ENCODE measurements at regions not wholly inside any gene's neighbourhood (a gene's known extent, or its start where the extent isn't known, plus 50 kb on each side); places are given as distances from the start of the nearest gene placed in this dataset.
A peak's percentile ranks its signal among the peaks of the same experiment; 100 is the strongest.

GRCh38 chr16:51822471-51822870 is 671.4 kb upstream of the SALL1 start:
- Mint-ChIP-seq H3K27ac (ENCODE audit: unreplicated experiment) (no peak overlapping the region), H3K9me3 (ENCODE audit: unreplicated experiment) (no peaks in the 10 kb centered on the region), H3K27me3 (ENCODE audit: unreplicated experiment) (no peaks in the 10 kb centered on the region), H3K36me3 (ENCODE audit: unreplicated experiment) (no peaks in the 10 kb centered on the region), H3K4me3 (ENCODE audit: unreplicated experiment) (no peak overlapping the region), H3K4me1 (ENCODE audit: low read depth, unreplicated experiment) (peaks cover 3% of the 10 kb centered on the region)
- no peak for DNase-seq
- TF ChIP-seq CTCF (IDR thresholded peaks at IDR 0.05; ENCODE audit: partially characterized antibody, unreplicated experiment), result no peak

GRCh38 chr16:51821527-51821926 is 670.5 kb upstream of the SALL1 start:
- H3K27me3 Mint-ChIP-seq (ENCODE audit: unreplicated experiment), result no peaks in the 10 kb centered on the region
- DNase-seq, result no peak

GRCh38 chr16:51820176-51820575 is 669.1 kb upstream of the SALL1 start:
- Mint-ChIP-seq H3K27me3 (ENCODE audit: unreplicated experiment) (no peaks in the 10 kb centered on the region), H3K4me1 (ENCODE audit: low read depth, unreplicated experiment) (peaks cover 13% of the 10 kb centered on the region), H3K27ac (ENCODE audit: unreplicated experiment) (no peak overlapping the region), H3K4me3 (ENCODE audit: unreplicated experiment) (no peak overlapping the region), H3K9me3 (ENCODE audit: unreplicated experiment) (no peaks in the 10 kb centered on the region), H3K36me3 (ENCODE audit: unreplicated experiment) (no peaks in the 10 kb centered on the region)
- TF ChIP-seq CTCF (IDR thresholded peaks at IDR 0.05; ENCODE audit: partially characterized antibody, unreplicated experiment), result no peak
- DNase-seq, result no peak

More at GRCh38 chr16:51821527-51821926, 670.5 kb upstream of the SALL1 start:
- H3K27ac Mint-ChIP-seq (ENCODE audit: unreplicated experiment), result no peak overlapping the region
- no peaks in the 10 kb centered on the region for H3K9me3 Mint-ChIP-seq (ENCODE audit: unreplicated experiment)
- H3K4me3 Mint-ChIP-seq (ENCODE audit: unreplicated experiment), result no peak overlapping the region
- TF ChIP-seq CTCF (IDR thresholded peaks at IDR 0.05; ENCODE audit: partially characterized antibody, unreplicated experiment), result no peak
- H3K4me1 Mint-ChIP-seq (ENCODE audit: low read depth, unreplicated experiment), result peaks cover 9% of the 10 kb centered on the region
- H3K36me3 Mint-ChIP-seq (ENCODE audit: unreplicated experiment), result no peaks in the 10 kb centered on the region

- no peak overlapping the region for H3K27ac Mint-ChIP-seq (ENCODE audit: unreplicated experiment)
- H3K9me3 Mint-ChIP-seq (ENCODE audit: unreplicated experiment), result no peaks in the 10 kb centered on the region
- DNase-seq, result peak; percentile 82
- H3K4me1 Mint-ChIP-seq (ENCODE audit: low read depth, unreplicated experiment), result peaks cover 14% of the 10 kb centered on the region
- peaks cover 2% of the 10 kb centered on the region for H3K36me3 Mint-ChIP-seq (ENCODE audit: unreplicated experiment)
- H3K27me3 Mint-ChIP-seq (ENCODE audit: unreplicated experiment), result no peaks in the 10 kb centered on the region
- peak; percentile 86 for TF ChIP-seq CTCF (IDR thresholded peaks at IDR 0.05; ENCODE audit: partially characterized antibody, unreplicated experiment)
- no peak overlapping the region for H3K4me3 Mint-ChIP-seq (ENCODE audit: unreplicated experiment)
Measured at GRCh38 chr16:51818342-51818944, 667.4 kb upstream of the SALL1 start.

GRCh38 chr16:51816929-51817328 is 665.9 kb upstream of the SALL1 start:
- no peaks in the 10 kb centered on the region for H3K9me3 Mint-ChIP-seq (ENCODE audit: unreplicated experiment)
- no peak overlapping the region for H3K27ac Mint-ChIP-seq (ENCODE audit: unreplicated experiment)
- peaks cover 5% of the 10 kb centered on the region for H3K36me3 Mint-ChIP-seq (ENCODE audit: unreplicated experiment)
- no peak for TF ChIP-seq CTCF (IDR thresholded peaks at IDR 0.05; ENCODE audit: partially characterized antibody, unreplicated experiment)
- no peak for DNase-seq
- H3K4me3 Mint-ChIP-seq (ENCODE audit: unreplicated experiment), result no peak overlapping the region
- no peaks in the 10 kb centered on the region for H3K27me3 Mint-ChIP-seq (ENCODE audit: unreplicated experiment)
- peaks cover 14% of the 10 kb centered on the region for H3K4me1 Mint-ChIP-seq (ENCODE audit: low read depth, unreplicated experiment)

All from glutamatergic neuron (in vitro differentiated cells).